ENCODE measurements at regions not wholly inside any gene's neighbourhood (a gene's known extent, or its start where the extent isn't known, plus 50 kb on each side); places are given as distances from the start of the nearest gene placed in this dataset.

- TF ChIP-seq CTCF (IDR thresholded peaks at IDR 0.05; ENCODE audit: insufficient read depth, low read length) (no peak), GABPA (IDR thresholded peaks at IDR 0.05; ENCODE audit: low read depth) (no peak), POLR2AphosphoS5 (IDR thresholded peaks at IDR 0.05; ENCODE audit: low read depth) (no peak), REST (IDR thresholded peaks at IDR 0.05; ENCODE audit: insufficient replicate concordance, low read depth) (no peak), SPI1 (IDR thresholded peaks at IDR 0.05; ENCODE audit: borderline replicate concordance, low read depth) (no peak)
Measured at GRCh38 chr2:43074052-43074451, 152.4 kb downstream of the ZFP36L2 start.
